GM23338 (cell line): ENCODE measurements at regions not wholly inside any gene's neighbourhood (a gene's known extent, or its start where the extent isn't known, plus 50 kb on each side); places are given as distances from the start of the nearest gene placed in this dataset.

Experiments used
- ATAC-seq: fragments of 200-7000 bp; cut with Tn5 transposase; 3 replicates; pipeline ENCODE4 v1.9.1; 2020
- DNase-seq: peaks from one replicate; pipeline ENCODE4 v3.0.0-alpha.2; 2015; ENCODE audit warnings: low spot score
- H2AFZ ChIP-seq: fragments of 200-600 bp; sonication (generic); 2 replicates; pipeline ENCODE4 v1.8.0; 2016; ENCODE audit warnings: antibody characterized with exemption, mild to moderate bottlenecking, moderate library complexity
- H3F3A ChIP-seq: fragments of 200-600 bp; sonication (generic); replicated peaks from 2 replicates; pipeline ENCODE4 v1.8.0; 2017; ENCODE audit warnings: antibody characterized with exemption, mixed run types, low read depth
- H3K27ac ChIP-seq: fragments of 200-600 bp; sonication (generic); 2 replicates; pipeline ENCODE4 v1.6.1; 2016; ENCODE audit warnings: low read depth
- H3K27me3 ChIP-seq: fragments of 200-600 bp; sonication (generic); 2 replicates; pipeline ENCODE4 v1.8.0; 2016; ENCODE audit warnings: mild to moderate bottlenecking, mixed run types, moderate library complexity; ENCODE audit not compliant: insufficient read depth
- H3K36me3 ChIP-seq: fragments of 200-600 bp; sonication (generic); 2 replicates; pipeline ENCODE4 v1.8.0; 2016; ENCODE audit warnings: mild to moderate bottlenecking; ENCODE audit not compliant: insufficient read depth
- H3K4me1 ChIP-seq: fragments of 200-600 bp; sonication (generic); 2 replicates; pipeline ENCODE4 v1.8.0; 2016; ENCODE audit warnings: mild to moderate bottlenecking, moderate library complexity; ENCODE audit not compliant: insufficient read depth
- H3K4me2 ChIP-seq: fragments of 200-600 bp; sonication (generic); 2 replicates; pipeline ENCODE4 v1.7.1; 2017; ENCODE audit warnings: mixed run types
- H3K4me3 ChIP-seq: fragments of 200-600 bp; sonication (generic); 2 replicates; pipeline ENCODE4 v1.6.1; 2016; ENCODE audit warnings: mixed run types
- H3K79me2 ChIP-seq: fragments of 200-600 bp; sonication (generic); replicated peaks from 2 replicates; pipeline ENCODE4 v1.8.0; 2017; ENCODE audit warnings: mild to moderate bottlenecking; ENCODE audit not compliant: insufficient read depth
- H3K9me2 ChIP-seq: fragments of 200-600 bp; sonication (generic); 2 replicates; pipeline ENCODE4 v1.8.0; 2017; ENCODE audit not compliant: insufficient read depth
- H4K20me1 ChIP-seq: fragments of 200-600 bp; sonication (generic); replicated peaks from 2 replicates; pipeline ENCODE4 v1.8.0; 2017; ENCODE audit warnings: mild to moderate bottlenecking; ENCODE audit not compliant: insufficient read depth
- H3K27ac Mint-ChIP-seq: 2 replicates; pipeline ENCODE4 v1.8.0; 2020; ENCODE audit warnings: inconsistent platforms, mild to moderate bottlenecking, moderate library complexity, mixed read lengths
- H3K27me3 Mint-ChIP-seq: 3 replicates; pipeline ENCODE4 v1.8.0; 2022; ENCODE audit warnings: low read depth, mild to moderate bottlenecking, moderate library complexity, mixed read lengths, inconsistent platforms; ENCODE audit not compliant: insufficient read depth, poor library complexity
- H3K36me3 Mint-ChIP-seq: 3 replicates; pipeline ENCODE4 v1.8.0; 2021; ENCODE audit warnings: low read depth, mild to moderate bottlenecking, inconsistent platforms, moderate library complexity, mixed read lengths
- H3K4me1 Mint-ChIP-seq: 3 replicates; pipeline ENCODE4 v1.8.0; 2020; ENCODE audit warnings: mild to moderate bottlenecking, inconsistent platforms, mixed read lengths
- H3K4me3 Mint-ChIP-seq: 3 replicates; pipeline ENCODE4 v1.8.0; 2021; ENCODE audit warnings: moderate library complexity, mild to moderate bottlenecking, inconsistent platforms, mixed read lengths
- H3K9me3 Mint-ChIP-seq: 3 replicates; pipeline ENCODE4 v1.8.0; 2020; ENCODE audit warnings: moderate library complexity, mild to moderate bottlenecking, inconsistent platforms, mixed read lengths
- CREB1 ChIP-seq: fragments of 250-450 bp; sonication (Bioruptor Pico); IDR thresholded peaks from 2 replicates; pipeline ENCODE4 v1.5.0; 2020; ENCODE audit warnings: low read depth, mild to moderate bottlenecking, moderate library complexity
- CTCF ChIP-seq, 2 experiments: fragments of 200-600 bp in 1 of 2; sonication (generic) in 1 of 2; conservative IDR thresholded peaks; 2 replicates each; pipeline versions ENCODE4 v1.5.1 to v1.6.1; 2016 to 2017; ENCODE audit warnings: antibody characterized with exemption in 2 of 2, low read depth in 2 of 2, mild to moderate bottlenecking in 2 of 2, moderate library complexity in 1 of 2
- EZH2 ChIP-seq: fragments of 200-600 bp; sonication (generic); IDR thresholded peaks from one replicate; pipeline ENCODE4 v1.8.0; 2017; ENCODE audit warnings: antibody characterized with exemption, mild to moderate bottlenecking, low read depth; ENCODE audit not compliant: unreplicated experiment
- EZH2phosphoT487 ChIP-seq: fragments of 200-600 bp; sonication (generic); IDR thresholded peaks from one replicate; pipeline ENCODE4 v1.8.1; 2018; ENCODE audit warnings: antibody characterized with exemption; ENCODE audit not compliant: unreplicated experiment
- JUNB ChIP-seq: IDR thresholded peaks from one replicate; pipeline ENCODE4 v1.6.1; 2016; ENCODE audit warnings: antibody characterized with exemption; ENCODE audit not compliant: unreplicated experiment
- NANOG ChIP-seq: IDR thresholded peaks from 2 replicates; pipeline ENCODE4 v1.6.1; 2016; ENCODE audit warnings: antibody characterized with exemption, borderline replicate concordance
- POLR2AphosphoS5 ChIP-seq: IDR thresholded peaks from 2 replicates; pipeline ENCODE4 v1.6.1; 2016; ENCODE audit warnings: antibody characterized with exemption, low read depth
- REST ChIP-seq: IDR thresholded peaks from one replicate; pipeline ENCODE4 v1.6.1; 2018; ENCODE audit warnings: antibody characterized with exemption; ENCODE audit not compliant: unreplicated experiment
- STAT1 ChIP-seq: IDR thresholded peaks from one replicate; pipeline ENCODE4 v1.6.1; 2016; ENCODE audit warnings: antibody characterized with exemption; ENCODE audit not compliant: unreplicated experiment
- ZNF114 ChIP-seq: fragments of 250-450 bp; sonication (Bioruptor Pico); IDR thresholded peaks from 2 replicates; pipeline ENCODE4 v1.5.0; 2020; ENCODE audit warnings: mild to moderate bottlenecking, moderate library complexity
- ZNF331 ChIP-seq: fragments of 250-450 bp; sonication (Bioruptor Pico); IDR thresholded peaks from 2 replicates; pipeline ENCODE4 v1.5.0; 2020; ENCODE audit warnings: low read depth, mild to moderate bottlenecking, moderate library complexity
- ZNF462 ChIP-seq: fragments of 250-450 bp; sonication (Bioruptor Pico); IDR thresholded peaks from 2 replicates; pipeline ENCODE4 v1.5.0; 2020; ENCODE audit warnings: mild to moderate bottlenecking, moderate library complexity
- TF ChIP-seq, protein P1 (sequence below): IDR thresholded peaks from 2 replicates; pipeline ENCODE4 v1.6.1; 2016; ENCODE audit warnings: antibody characterized with exemption

DNA sequence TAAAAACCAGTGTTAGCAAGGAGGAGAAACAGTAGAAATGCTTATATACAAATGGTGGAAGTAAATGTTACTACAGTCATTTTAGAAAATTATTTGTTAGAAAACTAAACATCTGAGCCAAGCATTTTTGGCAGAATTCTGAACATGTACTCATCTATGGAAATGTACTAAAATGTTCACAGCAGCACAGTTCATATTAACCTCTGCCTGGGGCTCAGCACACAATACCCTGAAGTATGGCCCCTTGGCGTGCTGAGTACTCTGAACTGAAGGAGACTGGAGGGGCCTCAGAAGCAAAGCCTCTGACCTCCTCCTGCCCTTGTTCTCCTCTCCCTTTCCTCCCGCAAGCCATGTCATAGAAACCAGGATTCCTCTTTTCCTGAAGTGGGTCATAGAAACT, 66.2 kb upstream of the RALGAPA2 start:
- Histone ChIP-seq H3F3A (no peaks in the 10 kb centered on the region), H3K27me3 (no peaks in the 10 kb centered on the region), H2AFZ (no peak overlapping the region), H3K4me2 (no peak overlapping the region), H3K79me2 (no peaks in the 10 kb centered on the region), H3K27ac (no peak overlapping the region), H3K4me1 (no peaks in the 10 kb centered on the region), H3K9me2 (peaks cover 13% of the 10 kb centered on the region; the same call in 1 of the 2 replicates), H3K4me3 (no peak overlapping the region), H3K36me3 (no peaks in the 10 kb centered on the region), H4K20me1 (no peaks in the 10 kb centered on the region)
- H3K4me3 Mint-ChIP-seq, result no peak overlapping the region
- peaks cover 2% of the 10 kb centered on the region; the same call in 1 of the 3 replicates for H3K4me1 Mint-ChIP-seq
- H3K9me3 Mint-ChIP-seq, result peaks cover 4% of the 10 kb centered on the region; the same call in 1 of the 3 replicates
- H3K36me3 Mint-ChIP-seq, result no peaks in the 10 kb centered on the region
- no peak overlapping the region for H3K27ac Mint-ChIP-seq
- DNase-seq (no peak), ATAC-seq (no peak)
- H3K27me3 Mint-ChIP-seq, result no peaks in the 10 kb centered on the region
- TF ChIP-seq CREB1 (CRISPR knock-in tag) (no peak), POLR2AphosphoS5 (no peak), ZNF462 (CRISPR knock-in tag) (no peak), ZNF331 (CRISPR knock-in tag) (no peak), EZH2phosphoT487 (no peak), CTCF (conservative IDR thresholded peaks at IDR 0.05; ENCODE audit: low read depth in 2 of 2) (no peak), ZNF114 (CRISPR knock-in tag) (no peak), EZH2 (no peak), REST (no peak), STAT1 (no peak), NANOG (no peak), JUNB (no peak)
- TF ChIP-seq, protein P1, sequence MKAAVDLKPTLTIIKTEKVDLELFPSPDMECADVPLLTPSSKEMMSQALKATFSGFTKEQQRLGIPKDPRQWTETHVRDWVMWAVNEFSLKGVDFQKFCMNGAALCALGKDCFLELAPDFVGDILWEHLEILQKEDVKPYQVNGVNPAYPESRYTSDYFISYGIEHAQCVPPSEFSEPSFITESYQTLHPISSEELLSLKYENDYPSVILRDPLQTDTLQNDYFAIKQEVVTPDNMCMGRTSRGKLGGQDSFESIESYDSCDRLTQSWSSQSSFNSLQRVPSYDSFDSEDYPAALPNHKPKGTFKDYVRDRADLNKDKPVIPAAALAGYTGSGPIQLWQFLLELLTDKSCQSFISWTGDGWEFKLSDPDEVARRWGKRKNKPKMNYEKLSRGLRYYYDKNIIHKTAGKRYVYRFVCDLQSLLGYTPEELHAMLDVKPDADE, result no peak
